Activated CD4-positive, alpha-beta memory T cell treated with anti-CD3 and anti-CD28 coated beads for 36 hours (primary cell): ENCODE measurements at regions not wholly inside any gene's neighbourhood (a gene's known extent, or its start where the extent isn't known, plus 50 kb on each side); places are given as distances from the start of the nearest gene placed in this dataset.
A peak's percentile ranks its signal among the peaks of the same experiment; 100 is the strongest.

Source experiments
- CTCF ChIA-PET: fragments of 350-600 bp; sonication (Branson Sonifier 250); formaldehyde crosslinking; loops from one replicate; lab custom pipeline; 2021; ENCODE audit warnings: antibody characterized with exemption, inconsistent platforms; lab: Charles Lee
- POLR2A ChIA-PET: fragments of 350-600 bp; sonication (Branson Sonifier 250); formaldehyde crosslinking; loops from one replicate; lab custom pipeline; 2021; ENCODE audit warnings: antibody characterized with exemption; lab: Charles Lee
- DNase-seq: peaks from one replicate; pipeline ENCODE4 v3.0.0-alpha.2; 2020
- H3K27ac Mint-ChIP-seq: one replicate; pipeline ENCODE4 v1.8.0; 2021; ENCODE audit warnings: mixed read lengths
- H3K27me3 Mint-ChIP-seq: one replicate; pipeline ENCODE4 v1.8.0; 2021; ENCODE audit warnings: mixed read lengths
- H3K36me3 Mint-ChIP-seq: one replicate; pipeline ENCODE4 v1.8.0; 2021; ENCODE audit warnings: mixed read lengths
- H3K4me1 Mint-ChIP-seq: one replicate; pipeline ENCODE4 v1.8.0; 2021; ENCODE audit warnings: low read depth, mixed read lengths
- H3K4me3 Mint-ChIP-seq: one replicate; pipeline ENCODE4 v1.8.0; 2021; ENCODE audit warnings: mild to moderate bottlenecking, mixed read lengths
- H3K9me3 Mint-ChIP-seq: one replicate; pipeline ENCODE4 v1.8.0; 2021; ENCODE audit warnings: mixed read lengths
- intact Hi-C: fragments of 100-400 bp; cut with micrococcal nuclease; formaldehyde crosslinking; loops from one replicate; pipeline ENCODE4 v1.15.1; 2023

- Mint-ChIP-seq H3K4me1 (peaks cover 24% of the 10 kb centered on the region), H3K36me3 (no peaks in the 10 kb centered on the region), H3K27ac (no peak overlapping the region), H3K9me3 (peaks cover 9% of the 10 kb centered on the region), H3K27me3 (no peaks in the 10 kb centered on the region), H3K4me3 (no peak overlapping the region)
- CTCF ChIA-PET = no interaction called here
- POLR2A ChIA-PET = no interaction called here
- no peak for DNase-seq
- intact Hi-C loops = loop anchor here (5.0 kb wide), 2 partner anchors 75 to 145 kb away; no protein-coding TSS in a partner anchor
Measured at GRCh38 chr12:93242154-93242972, 135.4 kb upstream of the NUDT4 start.

DNA sequence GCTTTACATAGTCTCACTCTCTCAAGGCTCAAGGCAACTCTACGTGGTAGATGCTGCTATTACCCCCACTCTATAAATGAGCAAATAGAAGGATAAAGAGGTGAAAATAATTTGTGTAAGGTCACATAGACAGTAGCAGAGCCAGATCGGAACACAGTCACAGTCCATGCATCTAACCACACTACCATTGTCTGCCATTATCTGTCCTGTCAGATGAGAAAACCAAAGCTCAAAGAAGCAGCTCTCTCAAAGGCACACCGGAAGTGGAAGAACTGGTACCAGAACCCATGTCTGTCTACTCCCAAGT, 134.4 kb upstream of the NUDT4 start:
- CTCF ChIA-PET = no interaction called here
- no peaks in the 10 kb centered on the region for H3K36me3 Mint-ChIP-seq
- intact Hi-C loops = loop anchor here (5.0 kb wide), 2 partner anchors 76 to 146 kb away; no protein-coding TSS in a partner anchor
- peaks cover 24% of the 10 kb centered on the region for H3K4me1 Mint-ChIP-seq
- H3K27ac Mint-ChIP-seq = no peak overlapping the region
- DNase-seq = no peak
- H3K27me3 Mint-ChIP-seq = no peaks in the 10 kb centered on the region
- POLR2A ChIA-PET = no interaction called here
- H3K9me3 Mint-ChIP-seq = peaks cover 9% of the 10 kb centered on the region
- H3K4me3 Mint-ChIP-seq = no peak overlapping the region

DNA sequence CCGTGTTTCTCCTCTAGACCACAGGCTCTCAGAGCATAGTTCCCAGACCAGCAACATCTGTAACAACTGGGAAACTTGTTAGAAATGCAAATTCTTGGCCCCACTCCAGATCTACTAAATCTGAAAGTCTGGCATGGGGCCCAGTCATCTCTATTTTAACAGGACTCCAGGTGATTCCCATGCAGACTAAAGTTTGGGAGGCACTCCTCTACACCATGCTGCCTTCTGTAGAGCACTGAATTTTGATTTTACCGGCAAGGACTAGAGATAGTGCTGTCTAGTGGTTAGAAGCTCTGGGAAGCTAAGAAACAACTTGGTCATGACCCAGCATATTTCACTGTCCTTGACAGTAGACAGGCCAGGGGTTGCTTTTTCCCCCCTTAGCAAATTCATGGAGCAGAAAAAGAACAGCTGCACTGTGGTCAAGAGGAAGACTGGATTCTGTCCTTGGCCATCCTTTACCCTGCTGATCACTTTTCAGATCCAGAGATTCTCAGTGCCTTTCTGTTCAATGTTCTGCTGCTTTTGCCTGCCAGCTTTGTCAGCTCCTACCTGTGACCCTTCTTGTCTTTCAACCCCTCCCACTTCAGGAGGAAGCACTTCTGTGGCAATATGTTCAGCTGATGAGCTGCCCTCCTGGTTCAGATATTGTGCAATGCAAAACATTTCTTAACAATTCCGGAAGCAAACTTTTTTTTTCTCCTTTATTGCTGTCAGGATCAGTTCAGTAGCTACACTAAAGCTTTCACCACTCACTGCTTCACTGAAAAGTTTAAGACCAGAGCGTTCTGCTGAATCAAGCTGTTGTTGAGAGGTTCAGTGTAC, 133.8 kb upstream of the NUDT4 start:
- H3K4me1 Mint-ChIP-seq = peaks cover 24% of the 10 kb centered on the region
- ChIA-PET POLR2A (no interaction called here), CTCF (interaction anchor here (0.8 to 1.4 kb wide), 3 partner anchors 18 to 195 kb away, joined by 3 to 4 read pairs (median 3); no protein-coding TSS in a partner anchor)
- H3K36me3 Mint-ChIP-seq = no peaks in the 10 kb centered on the region
- peak; percentile 18 for DNase-seq
- intact Hi-C loops = loop anchor here (2.0 to 5.0 kb wide), 3 partner anchors 77 to 147 kb away; no protein-coding TSS in a partner anchor
- no peak overlapping the region for H3K4me3 Mint-ChIP-seq
- H3K9me3 Mint-ChIP-seq = peaks cover 9% of the 10 kb centered on the region
- H3K27me3 Mint-ChIP-seq = no peaks in the 10 kb centered on the region
- no peak overlapping the region for H3K27ac Mint-ChIP-seq

- H3K4me1 Mint-ChIP-seq = peaks cover 28% of the 10 kb centered on the region
- no peak overlapping the region for H3K27ac Mint-ChIP-seq
- intact Hi-C loops = loop anchor here (2.0 to 5.0 kb wide), 3 partner anchors 77 to 147 kb away; no protein-coding TSS in a partner anchor
- peak; percentile 41 for DNase-seq
- ChIA-PET POLR2A (no interaction called here), CTCF (interaction anchor here (0.8 to 1.4 kb wide), 3 partner anchors 19 to 194 kb away, joined by 3 to 4 read pairs (median 3); no protein-coding TSS in a partner anchor)
- H3K27me3 Mint-ChIP-seq = no peaks in the 10 kb centered on the region
- peaks cover 7% of the 10 kb centered on the region for H3K9me3 Mint-ChIP-seq
- no peaks in the 10 kb centered on the region for H3K36me3 Mint-ChIP-seq
- H3K4me3 Mint-ChIP-seq = peak overlapping the region; percentile 15
Measured at GRCh38 chr12:93244514-93245077, 133.1 kb upstream of the NUDT4 start.

DNA sequence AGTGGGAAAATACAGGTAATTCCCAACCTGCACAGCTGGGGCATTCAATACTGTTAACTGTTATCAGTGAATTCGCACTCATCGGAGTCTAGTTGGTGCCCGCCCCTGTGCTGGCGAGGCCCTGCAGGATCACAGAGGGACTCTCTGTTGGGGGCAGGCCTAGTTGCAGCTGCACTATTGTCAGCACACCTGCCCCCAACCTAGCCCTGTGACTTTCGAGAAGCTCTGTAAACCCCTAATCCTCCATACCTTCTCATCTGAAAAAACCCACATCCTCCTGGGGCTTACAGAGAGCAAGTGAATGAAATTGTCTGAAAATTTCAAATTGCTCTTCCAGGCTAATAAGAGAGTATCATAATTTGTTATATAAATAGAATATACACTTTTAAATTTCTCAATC, 132.2 kb upstream of the NUDT4 start:
- intact Hi-C loops = loop anchor here (2.0 kb wide), 1 partner anchor 143 kb away; no protein-coding TSS in a partner anchor
- Mint-ChIP-seq H3K27ac (no peak overlapping the region), H3K9me3 (no peaks in the 10 kb centered on the region), H3K36me3 (no peaks in the 10 kb centered on the region), H3K27me3 (no peaks in the 10 kb centered on the region), H3K4me3 (no peak overlapping the region), H3K4me1 (peaks cover 28% of the 10 kb centered on the region)
- POLR2A ChIA-PET = no interaction called here
- CTCF ChIA-PET = no interaction called here
- DNase-seq = peak; percentile 28

DNA sequence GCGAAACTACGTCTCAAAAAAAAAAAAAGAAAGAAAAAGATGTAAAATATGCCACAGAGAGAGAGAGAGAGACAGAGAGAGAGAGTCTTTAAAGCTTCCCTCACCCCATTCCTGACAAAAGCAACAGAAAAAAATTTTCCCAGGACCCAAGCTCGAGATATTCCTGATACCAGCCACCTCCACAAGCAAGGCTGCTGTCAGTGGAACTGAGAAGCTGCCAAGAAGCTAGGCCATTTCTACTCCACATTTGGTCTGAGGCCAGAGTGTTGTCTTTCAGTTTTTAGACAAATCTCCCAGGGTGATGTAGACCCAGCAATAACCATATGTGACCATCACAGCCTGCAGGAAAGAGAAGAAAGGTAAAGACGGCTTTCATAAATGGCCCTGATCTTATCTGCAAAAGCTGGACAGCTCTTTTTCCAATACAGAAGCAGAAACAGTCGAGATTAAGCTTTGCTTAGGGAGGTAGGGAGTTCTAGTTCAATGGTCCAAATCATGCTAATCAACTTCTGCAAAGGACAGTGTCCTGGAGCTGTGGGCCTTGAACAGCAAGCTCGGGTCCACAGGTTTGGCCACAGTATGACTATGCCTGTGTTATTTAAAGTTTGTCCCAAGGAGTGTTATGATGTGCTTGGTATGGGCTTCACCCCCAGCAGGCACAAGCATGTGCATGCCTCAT, 130.3 kb upstream of the NUDT4 start:
- ChIA-PET POLR2A (no interaction called here), CTCF (no interaction called here)
- no peak overlapping the region for H3K4me3 Mint-ChIP-seq
- H3K27ac Mint-ChIP-seq = no peak overlapping the region
- intact Hi-C loops = no loop called here
- no peaks in the 10 kb centered on the region for H3K9me3 Mint-ChIP-seq
- H3K36me3 Mint-ChIP-seq = no peaks in the 10 kb centered on the region
- no peak for DNase-seq
- H3K4me1 Mint-ChIP-seq = peaks cover 28% of the 10 kb centered on the region
- H3K27me3 Mint-ChIP-seq = no peaks in the 10 kb centered on the region

- ChIA-PET POLR2A (no interaction called here), CTCF (no interaction called here)
- no peak for DNase-seq
- H3K27ac Mint-ChIP-seq = no peak overlapping the region
- intact Hi-C loops = no loop called here
- H3K4me3 Mint-ChIP-seq = no peak overlapping the region
- peaks cover 6% of the 10 kb centered on the region for H3K36me3 Mint-ChIP-seq
- no peaks in the 10 kb centered on the region for H3K27me3 Mint-ChIP-seq
- peaks cover 4% of the 10 kb centered on the region for H3K4me1 Mint-ChIP-seq
- peaks cover 18% of the 10 kb centered on the region for H3K9me3 Mint-ChIP-seq
Measured at GRCh38 chr12:93252221-93252620, 125.5 kb upstream of the NUDT4 start.

GRCh38 chr12:93254911-93255310, 122.8 kb upstream of the NUDT4 start:
- Mint-ChIP-seq H3K9me3 (peaks cover 18% of the 10 kb centered on the region), H3K4me1 (no peaks in the 10 kb centered on the region), H3K36me3 (peaks cover 6% of the 10 kb centered on the region), H3K27ac (no peak overlapping the region), H3K4me3 (no peak overlapping the region), H3K27me3 (no peaks in the 10 kb centered on the region)
- POLR2A ChIA-PET = no interaction called here
- CTCF ChIA-PET = no interaction called here
- intact Hi-C loops = no loop called here
- no peak for DNase-seq

DNA sequence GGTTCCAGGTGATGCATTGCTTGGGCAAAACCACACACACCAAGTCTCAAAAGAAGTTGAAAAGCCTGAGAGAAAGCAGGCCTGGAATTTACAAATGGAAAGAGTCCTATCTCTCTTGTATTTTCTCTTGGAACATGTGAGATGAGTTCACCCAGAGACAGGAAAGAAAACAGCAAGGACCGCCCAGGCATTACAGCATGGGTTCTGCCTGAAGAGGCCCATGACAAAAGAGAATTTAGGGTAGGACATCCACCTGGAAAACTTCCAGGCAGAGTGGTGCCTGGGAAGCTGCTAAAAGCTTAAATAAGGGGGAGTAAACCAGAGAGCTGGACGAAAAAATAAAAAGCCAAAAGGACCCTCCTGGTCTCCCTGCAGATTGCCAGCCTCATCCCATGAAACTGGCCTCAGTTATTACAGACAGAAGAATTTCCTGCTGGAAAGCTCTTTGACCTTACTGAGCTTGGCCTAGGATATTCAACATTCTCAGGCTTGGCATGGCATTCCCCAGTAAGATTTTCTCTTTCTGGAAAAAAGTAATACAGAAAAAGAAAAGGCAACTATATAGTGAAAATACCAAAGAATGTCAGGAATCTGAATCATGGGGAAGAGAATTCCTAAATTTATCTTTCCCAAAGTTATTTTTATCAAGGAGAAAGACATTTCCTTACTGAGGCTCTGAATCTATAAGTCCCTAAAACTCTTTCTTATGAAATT, 121.3 kb upstream of the NUDT4 start:
- DNase-seq = no peak
- POLR2A ChIA-PET = no interaction called here
- Mint-ChIP-seq H3K27ac (no peak overlapping the region), H3K4me1 (no peaks in the 10 kb centered on the region), H3K9me3 (peaks cover 18% of the 10 kb centered on the region), H3K36me3 (peaks cover 6% of the 10 kb centered on the region), H3K27me3 (no peaks in the 10 kb centered on the region), H3K4me3 (no peak overlapping the region)
- CTCF ChIA-PET = no interaction called here
- intact Hi-C loops = no loop called here

DNA sequence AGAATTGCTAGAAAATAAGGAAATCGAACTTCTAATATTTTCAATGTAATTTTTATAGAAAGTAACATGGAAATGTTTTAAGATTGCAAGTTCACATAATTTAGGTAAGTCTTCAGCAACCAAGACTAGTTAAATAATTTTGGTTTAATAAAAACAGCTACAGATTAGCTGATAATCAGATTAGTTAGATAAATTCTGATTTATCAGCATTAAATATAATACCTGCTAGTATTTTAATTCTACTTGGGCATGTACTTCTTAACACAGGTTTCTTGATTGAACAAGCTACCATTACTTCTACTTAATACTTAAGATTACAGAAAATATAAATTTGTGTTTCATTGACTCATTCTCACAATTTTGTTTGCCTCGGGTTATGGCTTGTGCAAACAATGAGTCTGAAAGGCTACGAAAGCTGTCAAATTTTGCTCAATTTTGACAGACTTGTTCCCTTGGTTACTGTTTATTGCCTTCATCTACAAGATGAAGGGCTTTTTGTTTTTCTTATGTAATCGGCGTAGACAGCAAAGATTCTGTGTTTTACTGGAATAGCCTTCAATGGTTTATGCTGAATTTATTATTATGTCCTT, 116.1 kb upstream of the NUDT4 start:
- no peaks in the 10 kb centered on the region for H3K36me3 Mint-ChIP-seq
- DNase-seq = no peak
- H3K27me3 Mint-ChIP-seq = peaks cover 5% of the 10 kb centered on the region
- H3K9me3 Mint-ChIP-seq = no peaks in the 10 kb centered on the region
- no peak overlapping the region for H3K27ac Mint-ChIP-seq
- no peak overlapping the region for H3K4me3 Mint-ChIP-seq
- ChIA-PET CTCF (no interaction called here), POLR2A (interaction anchor here (0.7 kb wide), 1 partner anchor 789 kb away, joined by 3 read pairs; no protein-coding TSS in a partner anchor)
- intact Hi-C loops = no loop called here
- H3K4me1 Mint-ChIP-seq = no peaks in the 10 kb centered on the region

DNA sequence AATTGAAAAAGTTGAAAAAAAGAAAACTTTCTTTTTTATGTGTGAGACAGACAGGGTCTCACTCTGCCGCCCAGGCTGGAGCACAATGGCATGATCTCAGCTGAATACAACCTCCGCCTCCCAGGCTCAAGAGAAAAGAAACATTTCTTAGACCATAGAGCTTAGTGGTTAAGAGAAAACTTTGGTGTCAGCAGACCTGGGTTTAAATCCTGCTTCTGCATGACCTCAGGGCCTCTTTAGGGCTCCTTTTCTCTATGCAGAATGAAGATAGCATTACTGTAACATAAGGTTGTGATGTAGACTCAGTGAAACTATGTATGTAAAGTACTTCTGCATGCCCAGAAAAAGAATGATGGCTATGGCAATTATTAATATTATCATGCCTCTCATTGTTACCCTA, 104.7 kb upstream of the NUDT4 start:
- CTCF ChIA-PET = no interaction called here
- POLR2A ChIA-PET = no interaction called here
- DNase-seq = no peak
- H3K9me3 Mint-ChIP-seq = peaks cover 2% of the 10 kb centered on the region
- intact Hi-C loops = no loop called here
- H3K4me1 Mint-ChIP-seq = peaks cover 5% of the 10 kb centered on the region
- H3K4me3 Mint-ChIP-seq = no peak overlapping the region
- no peak overlapping the region for H3K27ac Mint-ChIP-seq
- H3K27me3 Mint-ChIP-seq = no peaks in the 10 kb centered on the region
- no peaks in the 10 kb centered on the region for H3K36me3 Mint-ChIP-seq
